HCT116 (cell line): ENCODE measurements at regions not wholly inside any gene's neighbourhood (a gene's known extent, or its start where the extent isn't known, plus 50 kb on each side); places are given as distances from the start of the nearest gene placed in this dataset.

ENCODE experiments used
- EGR1 ChIP-seq: IDR thresholded peaks from 2 replicates; pipeline ENCODE4 v1.6.1; 2012; ENCODE audit warnings: low read depth
- RAD21 ChIP-seq: IDR thresholded peaks from 2 replicates; pipeline ENCODE4 v1.6.1; 2012; ENCODE audit warnings: low read depth, mild to moderate bottlenecking
- ZFX ChIP-seq: fragments of 450-650 bp; IDR thresholded peaks from 2 replicates; pipeline ENCODE4 v1.6.1; 2017
- TF ChIP-seq, protein P1 (sequence below), 3 experiments: fragments of 200-600 bp in 1 of 3; sonication (generic) in 1 of 3; IDR thresholded peaks in 2 of 3; conservative IDR thresholded peaks in 1 of 3; 2 replicates each; pipeline ENCODE4 v1.5.1; 2012 to 2017; ENCODE audit warnings: low read depth in 2 of 3, low read length in 2 of 3, antibody characterized with exemption in 1 of 3, borderline replicate concordance in 1 of 3, control low read depth in 1 of 3, mild to moderate bottlenecking in 1 of 3, mixed read lengths in 1 of 3, mixed run types in 1 of 3, moderate library complexity in 1 of 3; ENCODE audit not compliant: insufficient read depth in 1 of 3
- TF ChIP-seq, protein P2 (sequence below): IDR thresholded peaks from 2 replicates; pipeline ENCODE4 v1.6.1; 2011; ENCODE audit warnings: mild to moderate bottlenecking, low read length, moderate library complexity; ENCODE audit not compliant: insufficient replicate concordance; ENCODE audit errors: extremely low read depth
- TF ChIP-seq, protein P3 (sequence below): IDR thresholded peaks from 2 replicates; pipeline ENCODE4 v1.6.1; 2012; ENCODE audit warnings: low read depth

DNA sequence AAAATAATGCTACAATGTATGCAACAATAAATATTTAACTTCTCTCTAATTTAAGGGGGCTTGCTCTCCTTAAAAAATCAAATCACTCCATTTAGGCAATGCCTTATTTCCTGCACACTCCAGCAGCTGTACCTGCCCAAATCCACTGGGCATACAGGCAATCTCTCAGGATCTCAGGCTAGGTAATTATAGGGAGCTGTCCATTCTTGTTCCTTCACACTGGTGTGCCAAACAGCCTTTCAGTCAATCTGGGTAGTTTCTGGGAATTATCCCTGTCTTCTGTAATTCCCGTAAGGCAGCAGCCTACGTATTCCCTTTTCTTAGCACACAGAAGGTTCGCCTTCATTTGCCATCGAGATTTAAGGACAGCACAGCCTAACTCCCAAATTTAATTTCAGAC, 922.6 kb upstream of the SLIT2 start:
- TF ChIP-seq RAD21 (no peak), ZFX (no peak), EGR1 (no peak)
- TF ChIP-seq, protein P1, sequence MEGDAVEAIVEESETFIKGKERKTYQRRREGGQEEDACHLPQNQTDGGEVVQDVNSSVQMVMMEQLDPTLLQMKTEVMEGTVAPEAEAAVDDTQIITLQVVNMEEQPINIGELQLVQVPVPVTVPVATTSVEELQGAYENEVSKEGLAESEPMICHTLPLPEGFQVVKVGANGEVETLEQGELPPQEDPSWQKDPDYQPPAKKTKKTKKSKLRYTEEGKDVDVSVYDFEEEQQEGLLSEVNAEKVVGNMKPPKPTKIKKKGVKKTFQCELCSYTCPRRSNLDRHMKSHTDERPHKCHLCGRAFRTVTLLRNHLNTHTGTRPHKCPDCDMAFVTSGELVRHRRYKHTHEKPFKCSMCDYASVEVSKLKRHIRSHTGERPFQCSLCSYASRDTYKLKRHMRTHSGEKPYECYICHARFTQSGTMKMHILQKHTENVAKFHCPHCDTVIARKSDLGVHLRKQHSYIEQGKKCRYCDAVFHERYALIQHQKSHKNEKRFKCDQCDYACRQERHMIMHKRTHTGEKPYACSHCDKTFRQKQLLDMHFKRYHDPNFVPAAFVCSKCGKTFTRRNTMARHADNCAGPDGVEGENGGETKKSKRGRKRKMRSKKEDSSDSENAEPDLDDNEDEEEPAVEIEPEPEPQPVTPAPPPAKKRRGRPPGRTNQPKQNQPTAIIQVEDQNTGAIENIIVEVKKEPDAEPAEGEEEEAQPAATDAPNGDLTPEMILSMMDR (IDR thresholded peaks at IDR 0.05 in 2 of 3, conservative IDR thresholded peaks at IDR 0.05 in 1 of 3; ENCODE audit: borderline replicate concordance in 1 of 3, insufficient read depth in 1 of 3, low read depth in 2 of 3, low read length in 2 of 3), result no peak
- TF ChIP-seq, protein P2, sequence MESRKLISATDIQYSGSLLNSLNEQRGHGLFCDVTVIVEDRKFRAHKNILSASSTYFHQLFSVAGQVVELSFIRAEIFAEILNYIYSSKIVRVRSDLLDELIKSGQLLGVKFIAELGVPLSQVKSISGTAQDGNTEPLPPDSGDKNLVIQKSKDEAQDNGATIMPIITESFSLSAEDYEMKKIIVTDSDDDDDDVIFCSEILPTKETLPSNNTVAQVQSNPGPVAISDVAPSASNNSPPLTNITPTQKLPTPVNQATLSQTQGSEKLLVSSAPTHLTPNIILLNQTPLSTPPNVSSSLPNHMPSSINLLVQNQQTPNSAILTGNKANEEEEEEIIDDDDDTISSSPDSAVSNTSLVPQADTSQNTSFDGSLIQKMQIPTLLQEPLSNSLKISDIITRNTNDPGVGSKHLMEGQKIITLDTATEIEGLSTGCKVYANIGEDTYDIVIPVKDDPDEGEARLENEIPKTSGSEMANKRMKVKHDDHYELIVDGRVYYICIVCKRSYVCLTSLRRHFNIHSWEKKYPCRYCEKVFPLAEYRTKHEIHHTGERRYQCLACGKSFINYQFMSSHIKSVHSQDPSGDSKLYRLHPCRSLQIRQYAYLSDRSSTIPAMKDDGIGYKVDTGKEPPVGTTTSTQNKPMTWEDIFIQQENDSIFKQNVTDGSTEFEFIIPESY, result no peak
- TF ChIP-seq, protein P3, sequence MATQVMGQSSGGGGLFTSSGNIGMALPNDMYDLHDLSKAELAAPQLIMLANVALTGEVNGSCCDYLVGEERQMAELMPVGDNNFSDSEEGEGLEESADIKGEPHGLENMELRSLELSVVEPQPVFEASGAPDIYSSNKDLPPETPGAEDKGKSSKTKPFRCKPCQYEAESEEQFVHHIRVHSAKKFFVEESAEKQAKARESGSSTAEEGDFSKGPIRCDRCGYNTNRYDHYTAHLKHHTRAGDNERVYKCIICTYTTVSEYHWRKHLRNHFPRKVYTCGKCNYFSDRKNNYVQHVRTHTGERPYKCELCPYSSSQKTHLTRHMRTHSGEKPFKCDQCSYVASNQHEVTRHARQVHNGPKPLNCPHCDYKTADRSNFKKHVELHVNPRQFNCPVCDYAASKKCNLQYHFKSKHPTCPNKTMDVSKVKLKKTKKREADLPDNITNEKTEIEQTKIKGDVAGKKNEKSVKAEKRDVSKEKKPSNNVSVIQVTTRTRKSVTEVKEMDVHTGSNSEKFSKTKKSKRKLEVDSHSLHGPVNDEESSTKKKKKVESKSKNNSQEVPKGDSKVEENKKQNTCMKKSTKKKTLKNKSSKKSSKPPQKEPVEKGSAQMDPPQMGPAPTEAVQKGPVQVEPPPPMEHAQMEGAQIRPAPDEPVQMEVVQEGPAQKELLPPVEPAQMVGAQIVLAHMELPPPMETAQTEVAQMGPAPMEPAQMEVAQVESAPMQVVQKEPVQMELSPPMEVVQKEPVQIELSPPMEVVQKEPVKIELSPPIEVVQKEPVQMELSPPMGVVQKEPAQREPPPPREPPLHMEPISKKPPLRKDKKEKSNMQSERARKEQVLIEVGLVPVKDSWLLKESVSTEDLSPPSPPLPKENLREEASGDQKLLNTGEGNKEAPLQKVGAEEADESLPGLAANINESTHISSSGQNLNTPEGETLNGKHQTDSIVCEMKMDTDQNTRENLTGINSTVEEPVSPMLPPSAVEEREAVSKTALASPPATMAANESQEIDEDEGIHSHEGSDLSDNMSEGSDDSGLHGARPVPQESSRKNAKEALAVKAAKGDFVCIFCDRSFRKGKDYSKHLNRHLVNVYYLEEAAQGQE, result no peak
